Sigmoid colon (tissue), 6 donors: ENCODE measurements at regions not wholly inside any gene's neighbourhood (a gene's known extent, or its start where the extent isn't known, plus 50 kb on each side); places are given as distances from the start of the nearest gene placed in this dataset.

ENCODE experiments used
- DNase-seq: peaks from one replicate; pipeline ENCODE4 v3.0.0-alpha.2; 2019
- H3K27ac ChIP-seq, 4 donors: fragments of 200-600 bp; sonication (generic); one replicate each; pipeline ENCODE4 v1.5.1; 2016 to 2019; ENCODE audit warnings: mild to moderate bottlenecking in 1 of 4
- H3K27me3 ChIP-seq, 3 donors: fragments of 200-600 bp; sonication (generic); one replicate each; pipeline ENCODE4 v1.5.1; 2019; ENCODE audit warnings: mild to moderate bottlenecking in 1 of 3
- H3K36me3 ChIP-seq, 4 donors: fragments of 200-600 bp; sonication (generic); one replicate each; pipeline ENCODE4 v1.5.1; 2016 to 2019
- H3K4me1 ChIP-seq, 4 donors: fragments of 200-600 bp; sonication (generic); one replicate each; pipeline ENCODE4 v1.5.1; 2017 to 2019
- H3K4me3 ChIP-seq, 4 donors: fragments of 200-600 bp; sonication (generic); one replicate each; pipeline ENCODE4 v1.5.1; 2017 to 2019; ENCODE audit warnings: mild to moderate bottlenecking in 2 of 4, moderate library complexity in 1 of 4
- H3K9me3 ChIP-seq, 4 donors: fragments of 200-600 bp in 3 of 4; sonication (generic) in 3 of 4; one replicate each; pipeline versions ENCODE4 v1.5.1 to v1.6.1; 2013 to 2019
- CTCF ChIP-seq, 4 experiments: fragments of 450-650 bp in 3 of 4; fragments of 200-600 bp in 1 of 4; IDR thresholded peaks; one replicate each; pipeline ENCODE4 v1.5.1; 2016 to 2019; ENCODE audit warnings: antibody characterized with exemption in 4 of 4, mild to moderate bottlenecking in 3 of 4, moderate library complexity in 2 of 4
- EP300 ChIP-seq, 4 donors: sonication (generic); formaldehyde crosslinking; IDR thresholded peaks; one replicate each; pipeline ENCODE4 v1.6.1; 2017; ENCODE audit warnings: antibody characterized with exemption in 4 of 4
- POLR2A ChIP-seq, 2 donors: fragments of 450-650 bp; IDR thresholded peaks; one replicate each; pipeline ENCODE4 v1.6.1; 2016; ENCODE audit warnings: antibody characterized with exemption in 2 of 2, mild to moderate bottlenecking in 2 of 2, moderate library complexity in 2 of 2
- POLR2AphosphoS5 ChIP-seq, 4 donors: sonication (generic); formaldehyde crosslinking; IDR thresholded peaks; one replicate each; pipeline ENCODE4 v1.6.1; 2017; ENCODE audit warnings: antibody characterized with exemption in 4 of 4
- WGBS, 2 donors: extraction: QIAGEN DNeasy Blood & Tissue Kit; methylation state at CpG; one replicate each; pipeline ENCODE4 v1.1.7; 2013; 5-methylcytosine and 5-hydroxymethylcytosine counted together
- intact Hi-C: fragments of 100-400 bp; cut with DNase I; formaldehyde crosslinking; loops from one replicate; pipeline ENCODE4 v1.15.1; 2023
- donor health status: healthy with polysubstance abuse.
- donor health status: healthy.

- Histone ChIP-seq H3K9me3 (no peaks in the 10 kb centered on the region), H3K27me3 (no peaks in the 10 kb centered on the region), H3K36me3 (no peaks in the 10 kb centered on the region), H3K27ac (no peak overlapping the region), H3K4me3 (no peak overlapping the region), H3K4me1 (peaks cover 0 to 42% (median 36%) of the 10 kb centered on the region in 4 donors)
- no peak for DNase-seq
- intact Hi-C loops = no loop called here
- 89 to 97% methylated on average over 6 of the region's 6 CpGs for WGBS, 2 donors
- TF ChIP-seq POLR2A (IDR thresholded peaks at IDR 0.05) (no peak), EP300 (IDR thresholded peaks at IDR 0.05) (no peak), POLR2AphosphoS5 (IDR thresholded peaks at IDR 0.05) (no peak), CTCF (IDR thresholded peaks at IDR 0.05) (no peak)
Observed at GRCh38 chr6:154895841-154896240, 99.3 kb upstream of the TIAM2 start.

GRCh38 chr6:154898821-154899220, 96.3 kb upstream of the TIAM2 start:
- Histone ChIP-seq H3K36me3 (no peaks in the 10 kb centered on the region), H3K4me3 (no peak overlapping the region), H3K4me1 (peaks cover 0 to 23% (median 17%) of the 10 kb centered on the region in 4 donors), H3K27me3 (no peaks in the 10 kb centered on the region), H3K27ac (no peak overlapping the region), H3K9me3 (no peaks in the 10 kb centered on the region)
- no peak for DNase-seq
- TF ChIP-seq POLR2AphosphoS5 (IDR thresholded peaks at IDR 0.05) (no peak), POLR2A (IDR thresholded peaks at IDR 0.05) (no peak), CTCF (IDR thresholded peaks at IDR 0.05) (no peak), EP300 (IDR thresholded peaks at IDR 0.05) (no peak)
- intact Hi-C loops = no loop called here
- 96 to 97% methylated on average over 4 of the region's 4 CpGs for WGBS, 2 donors

GRCh38 chr6:154899824-154900463, 95.2 kb upstream of the TIAM2 start:
- Histone ChIP-seq H3K4me3 (no peak overlapping the region), H3K9me3 (no peaks in the 10 kb centered on the region), H3K4me1 (peaks cover 0 to 11% (median 9%) of the 10 kb centered on the region in 4 donors), H3K36me3 (no peaks in the 10 kb centered on the region), H3K27me3 (no peaks in the 10 kb centered on the region), H3K27ac (no peak overlapping the region)
- intact Hi-C loops = no loop called here
- WGBS, 2 donors = 88 to 94% methylated on average over 10 of the region's 10 CpGs
- TF ChIP-seq CTCF (IDR thresholded peaks at IDR 0.05) = no peak
- TF ChIP-seq EP300 (IDR thresholded peaks at IDR 0.05) = no peak
- TF ChIP-seq POLR2AphosphoS5 (IDR thresholded peaks at IDR 0.05) = no peak
- TF ChIP-seq POLR2A (IDR thresholded peaks at IDR 0.05) = no peak
- DNase-seq = no peak

- no peak overlapping the region for H3K4me3 ChIP-seq
- intact Hi-C loops = no loop called here
- H3K36me3 ChIP-seq = no peaks in the 10 kb centered on the region
- no peaks in the 10 kb centered on the region for H3K4me1 ChIP-seq
- no peaks in the 10 kb centered on the region for H3K9me3 ChIP-seq
- H3K27ac ChIP-seq = no peak overlapping the region
- TF ChIP-seq CTCF (IDR thresholded peaks at IDR 0.05) (no peak), EP300 (IDR thresholded peaks at IDR 0.05) (no peak), POLR2AphosphoS5 (IDR thresholded peaks at IDR 0.05) (no peak), POLR2A (IDR thresholded peaks at IDR 0.05) (no peak)
- no peaks in the 10 kb centered on the region for H3K27me3 ChIP-seq
- DNase-seq = no peak
- 86 to 88% methylated on average over 9 of the region's 9 CpGs for WGBS, 2 donors
Observed at GRCh38 chr6:154901876-154902552, 93.1 kb upstream of the TIAM2 start.
